ENCODE measurements at regions not wholly inside any gene's neighbourhood (a gene's known extent, or its start where the extent isn't known, plus 50 kb on each side); places are given as distances from the start of the nearest gene placed in this dataset.

DNA sequence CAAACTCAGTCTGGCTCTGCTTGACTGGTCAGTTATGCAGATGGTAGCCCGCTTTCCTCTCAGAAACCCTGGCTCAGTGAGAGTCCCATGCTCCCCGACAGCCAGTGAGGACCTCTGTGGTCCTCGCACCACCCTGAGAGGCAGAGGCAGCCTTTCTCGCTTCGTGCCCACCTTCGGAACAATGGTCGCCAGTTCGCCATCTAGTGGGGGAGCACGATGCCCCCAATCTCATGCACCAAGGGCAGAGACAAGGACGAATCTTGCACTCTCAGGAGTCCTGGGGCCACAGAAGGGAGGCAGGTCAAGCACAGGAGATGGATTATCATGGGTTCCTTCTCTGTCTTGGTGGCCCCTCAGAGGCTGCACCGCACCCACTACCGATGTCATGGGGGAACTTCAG is 75.2 kb downstream of the RHCG start:
- DNase-seq (ENCODE audit: low read depth), result no peak

GRCh38 chr15:89419370-89419984 is 76.9 kb downstream of the RHCG start:
- no peak for DNase-seq (ENCODE audit: low read depth)

- no peak for DNase-seq (ENCODE audit: low read depth)
Measured at GRCh38 chr15:89417206-89417725, 79.1 kb downstream of the RHCG start.

DNA sequence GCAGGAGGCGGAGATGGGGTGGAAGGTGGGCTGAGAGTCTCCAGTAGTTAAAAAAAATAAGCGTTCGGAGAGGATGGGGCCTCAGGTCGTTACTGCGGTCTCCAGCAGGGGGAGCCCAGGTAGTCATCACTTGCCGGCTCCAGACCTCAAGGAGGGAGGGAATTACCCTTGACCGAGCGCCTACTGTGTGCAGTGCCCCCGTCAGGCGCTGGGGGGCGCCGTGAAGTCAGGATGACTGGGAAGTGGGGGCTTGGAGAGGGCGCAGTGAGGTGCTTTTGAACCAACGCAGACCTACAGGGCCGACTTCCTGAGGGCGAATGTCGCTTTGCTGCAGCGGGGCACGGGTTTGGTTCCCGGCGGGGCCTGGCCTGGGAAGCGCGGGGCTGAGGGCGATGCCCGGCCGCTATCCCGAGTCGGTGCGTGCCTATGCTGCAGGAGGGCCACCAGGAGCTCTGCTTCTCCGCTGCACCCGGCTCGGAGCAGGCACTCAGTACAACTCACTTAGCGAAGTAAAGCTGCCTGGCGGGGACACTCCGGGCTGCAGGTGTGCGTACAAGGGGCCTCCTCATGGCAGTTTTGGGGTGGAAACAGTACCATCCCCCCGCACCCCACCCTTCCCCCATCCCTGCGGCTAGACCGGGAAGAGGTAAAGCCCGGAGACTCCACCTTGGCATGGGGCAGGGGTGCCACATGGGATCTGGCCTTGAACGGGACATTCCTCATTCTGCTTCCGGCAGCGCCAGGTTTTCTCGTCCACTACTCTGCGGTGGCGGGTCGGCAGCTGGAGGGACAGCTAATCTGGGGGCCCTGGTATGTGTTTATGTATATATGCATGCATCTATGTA is 79.8 kb downstream of the RHCG start:
- peak; percentile 63 for DNase-seq (ENCODE audit: low read depth)

GRCh38 chr15:89414571-89414970 is 79.9 kb upstream of the POLG start:
- no peak for DNase-seq (ENCODE audit: low read depth)

- no peak for DNase-seq (ENCODE audit: low read depth)
Measured at GRCh38 chr15:89413877-89414276, 79.3 kb upstream of the POLG start.

DNA sequence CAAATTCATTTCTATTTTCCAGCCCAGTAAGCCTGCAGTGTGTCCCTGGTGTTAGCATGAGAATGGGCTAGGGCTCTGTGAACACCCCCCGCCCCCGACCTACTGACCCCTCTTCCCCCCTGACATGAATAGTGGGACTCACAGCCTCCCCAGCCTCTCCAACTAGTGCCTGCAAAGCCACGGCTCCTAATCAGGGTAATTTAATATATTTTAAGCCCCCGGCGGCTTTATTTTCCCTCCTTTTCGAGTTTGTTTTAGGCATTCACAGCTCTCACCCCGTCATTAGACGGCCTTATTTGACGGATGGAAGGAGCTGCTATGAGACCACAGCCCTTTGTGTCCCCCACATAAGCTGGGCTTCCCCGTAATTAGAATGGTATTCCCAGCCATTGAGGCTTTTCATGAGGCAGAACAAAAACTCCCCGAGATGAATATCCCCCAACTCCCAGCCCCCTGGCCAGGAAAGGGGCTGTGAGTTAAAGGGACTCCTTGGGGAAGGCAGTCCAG is 78.3 kb upstream of the POLG start:
- DNase-seq (ENCODE audit: low read depth), result no peak

DNA sequence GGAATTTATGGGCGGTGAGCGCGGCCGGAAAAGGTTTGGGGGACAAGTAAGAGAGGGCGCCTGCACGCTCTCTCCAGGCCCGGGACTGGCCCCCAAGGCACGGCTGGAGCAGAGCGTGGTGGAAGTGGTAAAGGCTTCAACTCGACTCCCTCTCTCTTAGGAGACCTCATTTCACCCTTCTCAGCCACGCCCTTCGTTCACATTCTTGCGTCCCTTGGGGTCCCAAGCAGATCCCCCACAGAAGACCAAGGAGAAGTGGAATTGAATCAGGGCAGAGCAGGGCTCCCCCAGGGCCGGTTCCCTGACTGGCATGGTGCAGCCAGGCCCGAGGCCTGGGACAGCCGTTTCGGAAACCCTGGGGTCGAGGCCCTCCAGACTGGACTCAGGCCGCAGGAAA is 75.4 kb upstream of the POLG start:
- no peak for DNase-seq (ENCODE audit: low read depth)

DNA sequence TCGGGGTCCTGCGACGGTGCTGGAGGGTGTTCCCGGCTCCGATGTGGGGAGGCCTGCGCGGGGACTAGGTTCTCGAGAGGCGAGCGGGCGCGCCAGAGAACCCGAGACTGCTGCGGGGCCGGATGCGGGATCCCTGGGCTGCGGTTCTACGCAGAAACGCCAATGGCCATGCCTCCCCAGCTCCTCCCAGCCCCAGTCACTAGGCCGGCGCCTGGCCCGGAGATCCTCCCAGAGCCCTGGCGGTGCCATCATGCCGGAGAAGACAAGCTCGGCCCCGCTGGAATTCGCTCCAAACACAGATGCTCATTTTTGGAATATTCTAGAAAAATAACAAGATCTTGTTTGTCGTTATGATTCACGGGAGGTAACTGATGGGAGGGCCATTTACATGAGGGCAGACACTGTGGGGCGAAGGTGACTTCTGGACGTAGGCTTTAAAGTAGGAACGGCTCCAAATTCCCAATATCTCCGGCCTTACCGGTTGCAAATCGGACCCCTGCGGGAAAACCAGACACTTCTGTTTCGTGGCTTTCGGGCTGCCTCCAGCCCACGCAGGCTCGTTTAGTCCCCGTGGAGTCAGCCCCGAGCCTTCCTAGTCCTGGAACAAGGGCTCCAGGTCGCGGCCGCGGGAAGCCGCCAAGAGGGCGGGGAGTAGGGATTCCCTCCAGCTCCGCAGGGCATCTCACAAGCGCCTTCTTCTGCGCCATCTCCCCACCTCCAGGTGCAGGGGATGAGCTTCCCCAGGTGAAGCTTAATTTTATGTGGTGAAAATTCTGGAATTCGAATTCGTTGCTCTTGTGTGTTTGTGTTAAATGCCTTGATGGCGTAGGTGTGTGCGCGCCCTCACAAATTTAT is 74.8 kb upstream of the POLG start:
- no peak for DNase-seq (ENCODE audit: low read depth)

GRCh38 chr15:89408372-89409183 is 74.0 kb upstream of the POLG start:
- no peak for DNase-seq (ENCODE audit: low read depth)

GRCh38 chr15:89406940-89407607 is 72.5 kb upstream of the POLG start:
- DNase-seq (ENCODE audit: low read depth), result no peak

GRCh38 chr15:89406218-89406939 is 71.8 kb upstream of the POLG start:
- DNase-seq (ENCODE audit: low read depth), result no peak

DNA sequence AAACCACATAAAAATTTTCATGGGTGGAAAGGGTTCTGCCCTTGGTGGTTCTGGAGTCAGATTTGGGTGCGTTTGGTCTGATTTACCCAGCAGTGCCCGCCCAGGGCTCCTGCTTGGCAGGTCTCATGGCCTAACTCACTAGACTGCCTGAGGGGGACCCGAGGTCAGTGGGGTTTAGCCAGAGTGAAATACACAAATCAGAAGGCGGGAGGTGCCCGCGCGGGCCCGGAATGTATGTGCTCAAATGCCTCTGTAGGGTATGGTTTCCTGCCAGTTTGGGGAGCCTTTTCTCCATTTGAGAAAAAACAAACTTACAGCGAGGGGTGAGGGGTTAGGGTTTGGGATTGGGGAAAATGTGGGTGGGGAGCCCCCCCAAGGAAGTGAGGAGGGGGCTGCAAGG is 70.9 kb upstream of the POLG start:
- DNase-seq (ENCODE audit: low read depth), result no peak

DNA sequence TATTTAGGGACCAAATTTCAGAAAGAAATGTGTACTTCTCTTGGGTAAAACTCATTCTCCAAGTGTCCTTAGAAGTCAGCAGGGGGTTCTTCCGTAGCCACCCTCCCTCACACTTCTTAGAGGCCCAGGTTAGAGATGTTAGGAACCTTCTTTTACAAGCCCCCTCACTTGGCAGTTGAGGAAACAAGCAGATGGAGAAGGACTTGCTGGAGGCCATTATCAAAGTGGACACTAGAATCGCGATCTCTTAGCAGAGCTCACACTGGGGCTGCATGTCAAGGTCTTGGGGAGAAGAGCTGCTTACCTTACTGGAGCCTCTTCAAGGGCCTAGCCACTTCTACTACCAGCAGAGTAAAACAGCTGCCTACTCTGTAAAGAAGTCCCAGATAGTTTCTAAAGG is 69.4 kb upstream of the POLG start:
- no peak for DNase-seq (ENCODE audit: low read depth)

DNA sequence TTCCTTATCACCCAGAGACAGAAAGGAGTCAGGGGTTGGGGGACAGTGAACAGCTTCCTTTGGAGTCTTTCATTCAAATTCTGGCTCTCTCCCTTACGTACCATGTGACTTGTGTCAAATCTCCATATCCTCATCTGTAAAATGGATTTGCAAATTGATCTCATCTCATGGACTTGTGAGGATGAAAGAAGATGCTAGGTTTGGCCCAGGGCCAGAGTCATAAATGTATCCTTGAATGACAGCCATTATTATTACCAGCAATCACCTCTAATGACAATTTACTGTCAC is 67.8 kb upstream of the POLG start:
- no peak for DNase-seq (ENCODE audit: low read depth)

DNA sequence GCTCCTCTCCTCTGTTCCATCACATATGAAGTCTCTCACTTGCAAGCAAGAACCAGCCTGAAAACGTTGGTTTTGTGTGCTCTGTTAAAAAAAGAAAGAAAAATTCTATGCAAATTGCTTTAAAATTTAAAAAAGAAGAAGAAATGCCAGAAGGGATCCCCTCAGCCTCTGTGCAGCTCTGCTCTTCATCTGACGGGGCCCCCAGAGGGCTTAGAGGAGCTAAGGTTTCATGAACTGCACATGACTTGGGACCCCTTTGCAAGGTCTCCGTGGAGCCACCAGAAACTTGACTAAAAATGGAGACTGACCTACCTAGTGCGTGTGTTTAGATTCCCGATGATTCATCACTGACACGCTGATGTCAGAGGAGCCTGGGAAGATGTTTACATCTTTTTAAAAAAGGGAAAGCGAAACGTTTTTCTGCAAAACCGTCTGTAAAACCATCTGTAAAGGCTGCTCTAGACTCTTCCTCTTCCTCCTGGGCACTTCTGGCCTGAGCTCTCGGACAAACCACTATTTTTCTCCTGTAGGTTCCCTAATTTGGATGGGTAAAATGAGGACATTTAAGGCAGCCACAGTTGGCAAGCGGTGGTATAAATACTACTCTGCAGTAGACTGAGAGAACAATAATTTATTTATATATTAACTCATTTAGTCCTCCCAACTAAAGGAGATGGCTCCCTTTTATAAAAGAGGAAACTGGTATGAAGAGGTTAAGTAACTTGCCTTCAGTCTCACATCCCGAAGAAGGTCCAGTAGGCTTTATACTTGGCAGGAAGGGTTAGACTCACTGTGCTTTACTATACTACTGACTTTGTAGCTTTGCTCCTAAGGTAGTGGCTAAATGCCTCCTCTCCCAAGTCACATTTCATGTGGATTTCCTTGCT is 67.2 kb upstream of the POLG start:
- DNase-seq (ENCODE audit: low read depth), result no peak

- no peak for DNase-seq (ENCODE audit: low read depth)
Measured at GRCh38 chr15:89400782-89401545, 66.3 kb upstream of the POLG start.

DNA sequence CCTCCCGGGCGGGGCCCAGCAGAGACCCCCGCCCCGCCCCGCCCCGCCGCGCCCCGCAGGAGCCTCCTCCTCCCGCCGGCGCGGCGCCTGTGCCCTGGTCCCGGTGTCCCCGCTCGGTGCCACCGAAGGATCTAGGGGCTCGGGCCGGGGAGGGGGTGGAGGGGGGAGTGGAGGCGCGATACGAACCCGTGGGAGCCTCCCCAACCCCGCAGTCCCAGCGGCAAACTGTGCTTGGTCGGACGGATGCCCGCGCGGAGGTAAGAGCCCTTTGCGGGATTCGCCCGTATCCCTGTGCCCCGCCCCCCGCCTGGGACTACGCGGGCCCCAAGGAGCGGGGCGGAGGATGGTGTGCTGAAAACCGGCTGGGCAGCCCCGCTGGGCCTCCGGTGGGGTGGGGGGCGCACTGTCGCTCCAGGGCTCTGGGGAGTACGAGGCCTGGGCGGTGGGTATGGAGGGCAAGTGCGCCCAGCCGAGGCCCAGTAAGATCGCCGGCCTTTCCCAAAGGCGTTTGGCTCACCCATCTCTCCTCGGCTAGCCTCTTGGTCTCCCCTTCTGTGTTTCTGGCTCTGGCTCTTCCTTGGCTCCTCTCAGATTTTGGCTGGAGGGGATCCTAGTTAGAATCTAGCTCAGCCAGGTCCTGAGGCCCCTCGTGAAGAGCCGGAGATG is 65.6 kb upstream of the POLG start:
- DNase-seq (ENCODE audit: low read depth), result no peak

Measured in stimulated activated CD8-positive, alpha-beta memory T cell treated with anti-CD3 and anti-CD28 coated beads, Interleukin-7, amount 100 ng/mL, for 24 hours (primary cell).